Neural cell (in vitro differentiated cells): ENCODE measurements at regions not wholly inside any gene's neighbourhood (a gene's known extent, or its start where the extent isn't known, plus 50 kb on each side); places are given as distances from the start of the nearest gene placed in this dataset.

Experiments used
- MXI1 ChIP-seq: fragments of 450-650 bp; conservative IDR thresholded peaks from 2 replicates; pipeline ENCODE4 v1.6.1; 2014; ENCODE audit warnings: antibody characterized with exemption, mild to moderate bottlenecking; ENCODE audit not compliant: poor library complexity, severe bottlenecking
- POLR2AphosphoS5 ChIP-seq: IDR thresholded peaks from 2 replicates; pipeline ENCODE4 v1.6.1; 2012
- TAF1 ChIP-seq: IDR thresholded peaks from 2 replicates; pipeline ENCODE4 v1.6.1; 2012; ENCODE audit warnings: low read depth
- TF ChIP-seq, protein P1 (sequence below): fragments of 450-650 bp; IDR thresholded peaks from 2 replicates; pipeline ENCODE4 v1.5.1; 2014; ENCODE audit warnings: antibody characterized with exemption, mild to moderate bottlenecking, moderate library complexity; ENCODE audit not compliant: poor library complexity, severe bottlenecking
- TF ChIP-seq, protein P2 (sequence below): IDR thresholded peaks from 2 replicates; pipeline ENCODE4 v1.6.1; 2012; ENCODE audit warnings: borderline replicate concordance

DNA sequence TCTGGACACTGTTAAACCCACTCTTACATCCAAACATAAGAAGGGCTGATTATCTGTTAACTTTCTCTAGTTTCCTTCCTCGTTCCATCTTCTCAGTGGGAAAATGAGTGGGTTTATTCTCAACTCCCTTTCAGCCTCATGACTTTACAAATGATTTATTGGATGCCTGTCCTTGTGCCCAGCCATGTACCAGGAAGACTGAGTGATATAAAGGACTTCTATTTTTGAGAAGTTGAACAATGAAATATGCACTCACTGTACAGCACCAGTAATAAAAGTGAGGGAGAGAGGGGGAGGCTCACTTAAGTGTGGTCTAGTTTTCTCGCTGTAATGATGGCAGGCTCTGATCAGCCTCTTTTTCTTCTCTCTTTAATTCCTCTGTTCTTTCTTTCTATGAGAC lies 277.6 kb downstream of the SMARCA2 start:
- TF ChIP-seq POLR2AphosphoS5 (no peak), MXI1 (no peak), TAF1 (no peak)
- TF ChIP-seq, protein P1, sequence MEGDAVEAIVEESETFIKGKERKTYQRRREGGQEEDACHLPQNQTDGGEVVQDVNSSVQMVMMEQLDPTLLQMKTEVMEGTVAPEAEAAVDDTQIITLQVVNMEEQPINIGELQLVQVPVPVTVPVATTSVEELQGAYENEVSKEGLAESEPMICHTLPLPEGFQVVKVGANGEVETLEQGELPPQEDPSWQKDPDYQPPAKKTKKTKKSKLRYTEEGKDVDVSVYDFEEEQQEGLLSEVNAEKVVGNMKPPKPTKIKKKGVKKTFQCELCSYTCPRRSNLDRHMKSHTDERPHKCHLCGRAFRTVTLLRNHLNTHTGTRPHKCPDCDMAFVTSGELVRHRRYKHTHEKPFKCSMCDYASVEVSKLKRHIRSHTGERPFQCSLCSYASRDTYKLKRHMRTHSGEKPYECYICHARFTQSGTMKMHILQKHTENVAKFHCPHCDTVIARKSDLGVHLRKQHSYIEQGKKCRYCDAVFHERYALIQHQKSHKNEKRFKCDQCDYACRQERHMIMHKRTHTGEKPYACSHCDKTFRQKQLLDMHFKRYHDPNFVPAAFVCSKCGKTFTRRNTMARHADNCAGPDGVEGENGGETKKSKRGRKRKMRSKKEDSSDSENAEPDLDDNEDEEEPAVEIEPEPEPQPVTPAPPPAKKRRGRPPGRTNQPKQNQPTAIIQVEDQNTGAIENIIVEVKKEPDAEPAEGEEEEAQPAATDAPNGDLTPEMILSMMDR, result no peak
- TF ChIP-seq, protein P2, sequence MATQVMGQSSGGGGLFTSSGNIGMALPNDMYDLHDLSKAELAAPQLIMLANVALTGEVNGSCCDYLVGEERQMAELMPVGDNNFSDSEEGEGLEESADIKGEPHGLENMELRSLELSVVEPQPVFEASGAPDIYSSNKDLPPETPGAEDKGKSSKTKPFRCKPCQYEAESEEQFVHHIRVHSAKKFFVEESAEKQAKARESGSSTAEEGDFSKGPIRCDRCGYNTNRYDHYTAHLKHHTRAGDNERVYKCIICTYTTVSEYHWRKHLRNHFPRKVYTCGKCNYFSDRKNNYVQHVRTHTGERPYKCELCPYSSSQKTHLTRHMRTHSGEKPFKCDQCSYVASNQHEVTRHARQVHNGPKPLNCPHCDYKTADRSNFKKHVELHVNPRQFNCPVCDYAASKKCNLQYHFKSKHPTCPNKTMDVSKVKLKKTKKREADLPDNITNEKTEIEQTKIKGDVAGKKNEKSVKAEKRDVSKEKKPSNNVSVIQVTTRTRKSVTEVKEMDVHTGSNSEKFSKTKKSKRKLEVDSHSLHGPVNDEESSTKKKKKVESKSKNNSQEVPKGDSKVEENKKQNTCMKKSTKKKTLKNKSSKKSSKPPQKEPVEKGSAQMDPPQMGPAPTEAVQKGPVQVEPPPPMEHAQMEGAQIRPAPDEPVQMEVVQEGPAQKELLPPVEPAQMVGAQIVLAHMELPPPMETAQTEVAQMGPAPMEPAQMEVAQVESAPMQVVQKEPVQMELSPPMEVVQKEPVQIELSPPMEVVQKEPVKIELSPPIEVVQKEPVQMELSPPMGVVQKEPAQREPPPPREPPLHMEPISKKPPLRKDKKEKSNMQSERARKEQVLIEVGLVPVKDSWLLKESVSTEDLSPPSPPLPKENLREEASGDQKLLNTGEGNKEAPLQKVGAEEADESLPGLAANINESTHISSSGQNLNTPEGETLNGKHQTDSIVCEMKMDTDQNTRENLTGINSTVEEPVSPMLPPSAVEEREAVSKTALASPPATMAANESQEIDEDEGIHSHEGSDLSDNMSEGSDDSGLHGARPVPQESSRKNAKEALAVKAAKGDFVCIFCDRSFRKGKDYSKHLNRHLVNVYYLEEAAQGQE, result no peak
